H9 (cell line): ENCODE measurements at regions not wholly inside any gene's neighbourhood (a gene's known extent, or its start where the extent isn't known, plus 50 kb on each side); places are given as distances from the start of the nearest gene placed in this dataset.

Experiments used
- DNase-seq: peaks from one replicate; pipeline ENCODE4 v3.0.0-alpha.2; 2017
- H2AFZ ChIP-seq: one replicate; pipeline ENCODE4 v1.6.1; 2013; ENCODE audit warnings: mild to moderate bottlenecking, low read length, control low read depth, moderate library complexity
- H2AK5ac ChIP-seq: 2 replicates; pipeline ENCODE4 v1.6.1; 2013; ENCODE audit warnings: low read length, control low read depth, mixed read lengths; ENCODE audit not compliant: insufficient read length
- H2BK120ac ChIP-seq: one replicate; pipeline ENCODE4 v1.6.1; 2013; ENCODE audit warnings: low read depth, mild to moderate bottlenecking, low read length, control low read depth, inconsistent platforms; ENCODE audit not compliant: poor library complexity, severe bottlenecking
- H2BK12ac ChIP-seq: 2 replicates; pipeline ENCODE4 v1.6.1; 2013; ENCODE audit warnings: low read length, control low read depth, mixed read lengths, low read depth; ENCODE audit not compliant: insufficient read length
- H2BK15ac ChIP-seq: 2 replicates; pipeline ENCODE4 v1.6.1; 2013; ENCODE audit warnings: low read depth, low read length, control low read depth
- H2BK20ac ChIP-seq: one replicate; pipeline ENCODE4 v1.6.1; 2013; ENCODE audit warnings: low read depth, mild to moderate bottlenecking, low read length, control low read depth, inconsistent platforms; ENCODE audit not compliant: poor library complexity, severe bottlenecking
- H2BK5ac ChIP-seq: 2 replicates; pipeline ENCODE4 v1.6.1; 2013; ENCODE audit warnings: low read length, control low read depth, mixed read lengths; ENCODE audit not compliant: insufficient read length
- H3K14ac ChIP-seq: 2 replicates; pipeline ENCODE4 v1.6.1; 2013; ENCODE audit warnings: low read length, control low read depth; ENCODE audit not compliant: insufficient read depth
- H3K18ac ChIP-seq: 2 replicates; pipeline ENCODE4 v1.6.1; 2013; ENCODE audit warnings: low read depth, mild to moderate bottlenecking, mixed read lengths, low read length, control low read depth; ENCODE audit not compliant: insufficient read length
- H3K23ac ChIP-seq: 2 replicates; pipeline ENCODE4 v1.6.1; 2013; ENCODE audit warnings: low read length, control low read depth, mixed read lengths, low read depth; ENCODE audit not compliant: insufficient read length
- H3K23me2 ChIP-seq: 2 replicates; pipeline ENCODE4 v1.6.1; 2013; ENCODE audit warnings: low read depth, mild to moderate bottlenecking, mixed read lengths, low read length, control low read depth; ENCODE audit not compliant: insufficient read length, poor library complexity, severe bottlenecking
- H3K27ac ChIP-seq: 2 replicates; pipeline ENCODE4 v1.5.1; 2013; ENCODE audit warnings: low read length, control low read depth, mixed read lengths, low read depth; ENCODE audit not compliant: insufficient read length
- H3K27me3 ChIP-seq: 2 replicates; pipeline ENCODE4 v1.6.1; 2013; ENCODE audit warnings: low read length, control low read depth, inconsistent platforms; ENCODE audit not compliant: insufficient read depth
- H3K4ac ChIP-seq: 2 replicates; pipeline ENCODE4 v1.6.1; 2013; ENCODE audit warnings: low read depth, mild to moderate bottlenecking, control low read depth, inconsistent platforms, low read length, moderate library complexity
- H3K4me1 ChIP-seq: 2 replicates; pipeline ENCODE4 v1.6.1; 2013; ENCODE audit warnings: low read length, control low read depth, inconsistent platforms; ENCODE audit not compliant: insufficient read depth
- H3K4me2 ChIP-seq: 2 replicates; pipeline ENCODE4 v1.6.1; 2013; ENCODE audit warnings: low read length, control low read depth, mixed read lengths; ENCODE audit not compliant: insufficient read length, insufficient read depth
- H3K56ac ChIP-seq: 2 replicates; pipeline ENCODE4 v1.6.1; 2013; ENCODE audit warnings: low read depth, mild to moderate bottlenecking, mixed read lengths, low read length, control low read depth; ENCODE audit not compliant: insufficient read length
- H3K79me1 ChIP-seq: 2 replicates; pipeline ENCODE4 v1.6.1; 2013; ENCODE audit warnings: low read depth, mild to moderate bottlenecking, moderate library complexity, low read length, control low read depth, inconsistent platforms; ENCODE audit not compliant: insufficient read depth, poor library complexity, severe bottlenecking
- H3K79me2 ChIP-seq: 2 replicates; pipeline ENCODE4 v1.6.1; 2013; ENCODE audit warnings: low read length, control low read depth, inconsistent platforms; ENCODE audit not compliant: insufficient read depth
- H3K9ac ChIP-seq: 2 replicates; pipeline ENCODE4 v1.6.1; 2013; ENCODE audit warnings: low read length, control low read depth, mixed read lengths; ENCODE audit not compliant: insufficient read length; ENCODE audit errors: extremely low read depth
- H3K9me3 ChIP-seq: one replicate; pipeline ENCODE4 v1.6.1; 2013; ENCODE audit warnings: low read depth, low read length, inconsistent platforms; ENCODE audit not compliant: control insufficient read depth
- H3T11ph ChIP-seq: one replicate; pipeline ENCODE4 v1.6.1; 2013; ENCODE audit warnings: mild to moderate bottlenecking, low read length, control low read depth, inconsistent platforms
- H4K20me1 ChIP-seq: one replicate; pipeline ENCODE4 v1.6.1; 2013; ENCODE audit not compliant: control insufficient read depth, insufficient read length, insufficient read depth
- H4K5ac ChIP-seq: 2 replicates; pipeline ENCODE4 v1.6.1; 2013; ENCODE audit warnings: low read depth, mild to moderate bottlenecking, mixed read lengths, low read length, control low read depth; ENCODE audit not compliant: insufficient read length
- H4K8ac ChIP-seq: replicated peaks from 2 replicates; pipeline ENCODE4 v1.6.1; 2013; ENCODE audit warnings: low read length, control low read depth, mixed read lengths, low read depth; ENCODE audit not compliant: insufficient read length
- H4K91ac ChIP-seq: 2 replicates; pipeline ENCODE4 v1.6.1; 2013; ENCODE audit warnings: low read depth, mild to moderate bottlenecking, moderate library complexity, mixed read lengths, low read length, control low read depth; ENCODE audit not compliant: insufficient read length
- H3K27ac Mint-ChIP-seq, 3 experiments: 2 replicates in 2 of 3; 3 replicates in 1 of 3; pipeline ENCODE4 v1.8.0; 2020 to 2021; ENCODE audit warnings: mixed read lengths in 3 of 3, mild to moderate bottlenecking in 1 of 3, moderate library complexity in 1 of 3
- H3K27me3 Mint-ChIP-seq: 2 replicates; pipeline ENCODE4 v1.8.0; 2021; ENCODE audit warnings: low read depth, mild to moderate bottlenecking, moderate library complexity, mixed read lengths
- H3K36me3 Mint-ChIP-seq, 3 experiments: 2 replicates in 2 of 3; 3 replicates in 1 of 3; pipeline ENCODE4 v1.8.0; 2020 to 2021; ENCODE audit warnings: low read depth in 3 of 3, mixed read lengths in 3 of 3; ENCODE audit not compliant: insufficient read depth in 1 of 3
- H3K4me1 Mint-ChIP-seq, 2 experiments: 2 replicates each; pipeline ENCODE4 v1.8.0; 2020; ENCODE audit warnings: mixed read lengths in 2 of 2
- H3K4me3 Mint-ChIP-seq, 2 experiments: 2 replicates in 1 of 2; 3 replicates in 1 of 2; pipeline ENCODE4 v1.8.0; 2020 to 2021; ENCODE audit warnings: mild to moderate bottlenecking in 2 of 2, mixed read lengths in 2 of 2, moderate library complexity in 1 of 2
- H3K9me3 Mint-ChIP-seq, 2 experiments: 2 replicates in 1 of 2; 3 replicates in 1 of 2; pipeline ENCODE4 v1.8.0; 2020; ENCODE audit warnings: mild to moderate bottlenecking in 2 of 2, mixed read lengths in 2 of 2, moderate library complexity in 1 of 2
- WGBS: extraction: QIAGEN DNeasy Blood & Tissue Kit; methylation state at CpG from one replicate; pipeline ENCODE4 v1.1.7; 2013; ENCODE audit warnings: missing lambda C conversion rate, low lambda C conversion rate, mixed read lengths; ENCODE audit not compliant: insufficient read length; ENCODE audit errors: extremely low coverage; 5-methylcytosine and 5-hydroxymethylcytosine counted together
- TF ChIP-seq, protein P1 (sequence below): fragments of 200-600 bp; sonication (generic); conservative IDR thresholded peaks from 3 replicates; pipeline ENCODE4 v1.8.0; 2021; ENCODE audit warnings: antibody characterized with exemption, mild to moderate bottlenecking

DNA sequence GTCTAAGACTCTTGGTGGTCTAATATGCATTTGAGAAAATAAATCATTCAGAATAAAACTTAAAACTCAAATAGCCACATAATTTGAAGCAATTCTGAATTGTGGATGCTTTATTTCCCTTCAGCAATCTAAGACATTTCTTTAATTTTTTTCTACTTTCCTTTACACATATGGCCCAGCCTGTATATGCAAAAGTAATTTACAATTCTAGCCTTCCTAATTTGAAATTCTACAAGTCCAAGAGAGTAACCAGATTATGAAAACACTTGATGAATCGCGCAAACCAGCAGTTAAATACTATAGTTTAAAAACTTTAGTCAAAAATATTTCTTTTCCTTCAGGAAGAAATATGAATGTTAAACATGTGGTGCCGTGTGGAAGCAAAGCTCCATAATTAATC is 1014.2 kb downstream of the TUSC7 start:
- Histone ChIP-seq H2BK120ac (no peak overlapping the region), H4K8ac (no peak overlapping the region), H2AFZ (no peak overlapping the region), H3K9me3 (no peaks in the 10 kb centered on the region), H3K14ac (no peak overlapping the region), H3K4me1 (no peaks in the 10 kb centered on the region), H4K5ac (no peak overlapping the region), H2BK15ac (no peak overlapping the region), H3K27ac (no peak overlapping the region), H3K79me1 (no peaks in the 10 kb centered on the region), H3K23ac (no peak overlapping the region), H3K27me3 (no peaks in the 10 kb centered on the region), H2AK5ac (no peak overlapping the region), H3T11ph (no peak overlapping the region), H3K4ac (no peak overlapping the region), H3K79me2 (no peaks in the 10 kb centered on the region), H3K23me2 (no peaks in the 10 kb centered on the region), H4K91ac (no peak overlapping the region), H3K18ac (no peak overlapping the region), H2BK20ac (no peak overlapping the region), H3K9ac (no peak overlapping the region), H3K4me2 (no peak overlapping the region), H3K56ac (no peak overlapping the region), H2BK12ac (no peak overlapping the region), H2BK5ac (no peak overlapping the region), H4K20me1 (no peaks in the 10 kb centered on the region)
- Mint-ChIP-seq H3K36me3 (no peaks in the 10 kb centered on the region), H3K27me3 (no peaks in the 10 kb centered on the region), H3K4me1 (peaks cover under 1% of the 10 kb centered on the region in 2 experiments; a peak in 3 of 4 replicates), H3K4me3 (no peak overlapping the region), H3K27ac (no peak overlapping the region), H3K9me3 (no peaks in the 10 kb centered on the region; a peak in 1 of 5 replicates)
- no CpG with 5 or more reads among the region's 3 CpGs for WGBS
- DNase-seq, result no peak
- TF ChIP-seq, protein P1, sequence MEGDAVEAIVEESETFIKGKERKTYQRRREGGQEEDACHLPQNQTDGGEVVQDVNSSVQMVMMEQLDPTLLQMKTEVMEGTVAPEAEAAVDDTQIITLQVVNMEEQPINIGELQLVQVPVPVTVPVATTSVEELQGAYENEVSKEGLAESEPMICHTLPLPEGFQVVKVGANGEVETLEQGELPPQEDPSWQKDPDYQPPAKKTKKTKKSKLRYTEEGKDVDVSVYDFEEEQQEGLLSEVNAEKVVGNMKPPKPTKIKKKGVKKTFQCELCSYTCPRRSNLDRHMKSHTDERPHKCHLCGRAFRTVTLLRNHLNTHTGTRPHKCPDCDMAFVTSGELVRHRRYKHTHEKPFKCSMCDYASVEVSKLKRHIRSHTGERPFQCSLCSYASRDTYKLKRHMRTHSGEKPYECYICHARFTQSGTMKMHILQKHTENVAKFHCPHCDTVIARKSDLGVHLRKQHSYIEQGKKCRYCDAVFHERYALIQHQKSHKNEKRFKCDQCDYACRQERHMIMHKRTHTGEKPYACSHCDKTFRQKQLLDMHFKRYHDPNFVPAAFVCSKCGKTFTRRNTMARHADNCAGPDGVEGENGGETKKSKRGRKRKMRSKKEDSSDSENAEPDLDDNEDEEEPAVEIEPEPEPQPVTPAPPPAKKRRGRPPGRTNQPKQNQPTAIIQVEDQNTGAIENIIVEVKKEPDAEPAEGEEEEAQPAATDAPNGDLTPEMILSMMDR, result no peak
